ENCODE measurements at regions not wholly inside any gene's neighbourhood (a gene's known extent, or its start where the extent isn't known, plus 50 kb on each side); places are given as distances from the start of the nearest gene placed in this dataset.

GRCh38 chr9:65403721-65404120, 118.7 kb upstream of the FOXD4L5 start:
- TF ChIP-seq CTCF (IDR thresholded peaks at IDR 0.05): no peak
- TF ChIP-seq POLR2A (IDR thresholded peaks at IDR 0.05): no peak

Data from gastroesophageal sphincter (tissue), 3 donors.